Cardiac fibroblast (primary cell): ENCODE measurements at regions not wholly inside any gene's neighbourhood (a gene's known extent, or its start where the extent isn't known, plus 50 kb on each side); places are given as distances from the start of the nearest gene placed in this dataset.

Experiments
- DNase-seq, 2 donors: peaks; one replicate each; pipeline versions ENCODE4 v3.0.0 to v3.0.0-alpha.2; 2010; ENCODE audit warnings: low read depth in 2 of 2
- H3K4me3 ChIP-seq, 2 donors: replicated peaks in 1 of 2; 1 replicate in 1 of 2; 2 replicates in 1 of 2; pipeline ENCODE4 v1.5.1; 2011; ENCODE audit warnings: low read depth in 2 of 2, low read length in 2 of 2, mild to moderate bottlenecking in 2 of 2, moderate library complexity in 1 of 2
- TF ChIP-seq, protein P1 (sequence below): IDR thresholded peaks from one replicate; pipeline ENCODE4 v1.5.1; 2011; ENCODE audit warnings: low read depth, mild to moderate bottlenecking, low read length, inconsistent platforms

DNA sequence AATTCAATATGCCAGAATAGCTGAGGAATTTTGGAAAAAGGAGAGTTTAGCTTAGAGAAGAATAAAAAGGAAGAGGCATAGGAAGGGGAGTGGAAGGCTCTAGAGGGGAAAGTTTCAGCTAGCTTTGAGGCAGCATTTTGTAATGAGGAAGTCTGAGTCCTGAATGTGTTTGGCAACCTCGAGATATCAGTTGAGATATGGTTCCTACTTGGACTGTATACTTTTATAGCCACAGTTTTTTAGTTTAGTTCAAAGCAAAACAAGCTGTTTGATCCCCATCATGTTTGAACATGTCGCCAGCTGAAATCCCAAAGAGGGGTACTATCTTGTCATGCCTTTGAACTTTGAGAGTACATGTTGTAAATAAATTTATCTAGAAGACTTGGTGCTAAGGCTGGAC lies 559.0 kb upstream of the FTMT start:
- DNase-seq = no peak
- TF ChIP-seq, protein P1, sequence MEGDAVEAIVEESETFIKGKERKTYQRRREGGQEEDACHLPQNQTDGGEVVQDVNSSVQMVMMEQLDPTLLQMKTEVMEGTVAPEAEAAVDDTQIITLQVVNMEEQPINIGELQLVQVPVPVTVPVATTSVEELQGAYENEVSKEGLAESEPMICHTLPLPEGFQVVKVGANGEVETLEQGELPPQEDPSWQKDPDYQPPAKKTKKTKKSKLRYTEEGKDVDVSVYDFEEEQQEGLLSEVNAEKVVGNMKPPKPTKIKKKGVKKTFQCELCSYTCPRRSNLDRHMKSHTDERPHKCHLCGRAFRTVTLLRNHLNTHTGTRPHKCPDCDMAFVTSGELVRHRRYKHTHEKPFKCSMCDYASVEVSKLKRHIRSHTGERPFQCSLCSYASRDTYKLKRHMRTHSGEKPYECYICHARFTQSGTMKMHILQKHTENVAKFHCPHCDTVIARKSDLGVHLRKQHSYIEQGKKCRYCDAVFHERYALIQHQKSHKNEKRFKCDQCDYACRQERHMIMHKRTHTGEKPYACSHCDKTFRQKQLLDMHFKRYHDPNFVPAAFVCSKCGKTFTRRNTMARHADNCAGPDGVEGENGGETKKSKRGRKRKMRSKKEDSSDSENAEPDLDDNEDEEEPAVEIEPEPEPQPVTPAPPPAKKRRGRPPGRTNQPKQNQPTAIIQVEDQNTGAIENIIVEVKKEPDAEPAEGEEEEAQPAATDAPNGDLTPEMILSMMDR = no peak
- H3K4me3 ChIP-seq = no peak overlapping the region

DNA sequence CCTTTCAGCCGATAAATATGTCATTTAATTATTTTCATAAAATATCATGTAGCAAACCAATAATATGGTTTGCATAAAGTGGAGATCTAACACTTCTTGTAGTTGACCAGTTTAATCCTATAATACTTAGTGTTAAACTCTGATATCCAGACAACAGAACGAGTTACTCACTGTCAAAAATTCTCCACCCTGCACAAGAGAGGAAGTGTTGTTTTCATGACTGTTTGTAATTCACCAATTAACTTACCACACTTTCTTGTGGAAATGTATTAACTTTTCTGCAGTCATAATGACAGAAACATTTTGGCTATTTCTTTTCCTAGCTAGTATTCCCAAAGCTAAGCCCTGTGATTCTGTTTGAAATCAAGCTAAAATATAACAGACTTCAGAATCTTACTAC lies 555.3 kb upstream of the FTMT start:
- no peak overlapping the region for H3K4me3 ChIP-seq
- TF ChIP-seq, protein P1 = no peak
- DNase-seq = no peak

DNA sequence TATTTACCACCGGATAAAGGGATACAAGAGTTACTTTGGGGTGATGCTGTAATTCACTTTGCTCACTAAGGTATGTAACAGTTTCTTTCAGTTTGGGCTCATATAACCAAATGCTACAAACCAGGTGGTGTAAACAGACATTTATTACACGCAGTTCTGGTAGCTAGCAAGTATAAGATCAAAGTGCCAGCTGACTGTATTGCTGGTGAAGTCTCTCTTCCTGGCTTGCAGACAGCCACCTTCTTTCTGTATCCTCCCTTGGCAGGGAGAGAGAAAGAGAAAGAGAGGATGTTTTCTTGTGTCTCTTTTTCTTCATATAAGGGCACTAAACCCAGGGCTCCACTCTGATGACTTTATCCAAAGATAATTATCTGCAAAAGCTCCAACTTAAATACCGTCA lies 552.5 kb upstream of the FTMT start:
- no peak overlapping the region for H3K4me3 ChIP-seq
- TF ChIP-seq, protein P1 = no peak
- no peak for DNase-seq

DNA sequence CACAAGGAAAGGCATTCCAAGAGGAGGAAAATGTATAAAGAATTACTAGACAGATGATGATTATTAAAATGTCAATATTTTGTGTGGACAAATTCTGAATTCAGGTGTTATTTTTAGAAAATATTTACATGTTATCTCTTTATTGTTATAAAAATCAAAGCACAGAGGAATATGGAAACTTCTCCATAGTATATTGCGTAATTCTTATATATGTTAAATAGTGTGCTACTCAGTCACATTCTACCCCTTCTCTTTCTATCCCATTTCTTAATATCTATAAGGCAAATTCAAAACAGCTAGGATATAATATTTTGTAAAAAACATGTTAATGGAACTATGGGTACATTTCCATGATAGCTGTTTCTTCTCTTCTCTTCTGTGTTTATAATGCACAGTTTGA lies 546.8 kb upstream of the FTMT start:
- DNase-seq = no peak
- H3K4me3 ChIP-seq = no peak overlapping the region
- TF ChIP-seq, protein P1 = no peak

DNA sequence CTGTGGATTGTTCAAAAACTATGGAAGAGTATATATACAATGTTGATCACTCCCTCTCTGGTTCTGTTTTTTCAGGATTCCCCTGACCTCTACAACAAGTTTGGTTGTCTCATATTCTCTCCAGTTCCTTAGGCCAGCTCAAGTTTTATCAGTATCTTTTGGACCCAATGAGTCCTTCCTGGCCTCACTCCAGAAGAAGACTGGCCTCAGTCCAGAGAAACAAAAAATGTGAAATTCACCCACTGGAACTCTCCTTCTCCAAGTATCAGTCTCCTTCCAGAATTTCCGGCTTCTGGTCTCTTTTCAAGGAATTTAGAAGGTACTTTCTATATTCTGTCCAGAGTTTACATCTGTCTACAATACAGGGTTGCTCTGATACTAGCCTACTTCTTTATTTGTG lies 537.8 kb upstream of the FTMT start:
- no peak overlapping the region for H3K4me3 ChIP-seq
- peak in 1 of 2 donors; percentile 51 for DNase-seq
- TF ChIP-seq, protein P1 = no peak

DNA sequence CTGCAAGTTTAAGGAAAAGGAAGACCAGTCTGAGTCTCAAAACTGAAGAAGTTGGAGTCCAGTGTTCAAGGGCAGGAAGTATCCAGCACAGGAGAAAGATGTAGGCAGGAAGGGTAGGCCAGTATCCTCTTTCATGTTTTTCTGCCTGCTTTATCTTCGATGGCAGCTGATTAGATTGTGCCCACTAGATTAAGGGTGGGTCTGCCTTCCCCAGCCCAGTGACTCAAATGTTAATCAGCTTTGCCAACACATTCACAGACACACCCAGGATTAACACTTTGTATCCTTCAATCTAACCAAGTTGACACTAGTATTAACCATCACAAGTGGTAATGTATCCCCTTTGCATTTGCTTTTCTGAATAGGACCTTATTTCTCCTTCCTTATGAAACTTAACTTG lies 535.9 kb upstream of the FTMT start:
- H3K4me3 ChIP-seq = no peak overlapping the region
- TF ChIP-seq, protein P1 = no peak
- DNase-seq = no peak

DNA sequence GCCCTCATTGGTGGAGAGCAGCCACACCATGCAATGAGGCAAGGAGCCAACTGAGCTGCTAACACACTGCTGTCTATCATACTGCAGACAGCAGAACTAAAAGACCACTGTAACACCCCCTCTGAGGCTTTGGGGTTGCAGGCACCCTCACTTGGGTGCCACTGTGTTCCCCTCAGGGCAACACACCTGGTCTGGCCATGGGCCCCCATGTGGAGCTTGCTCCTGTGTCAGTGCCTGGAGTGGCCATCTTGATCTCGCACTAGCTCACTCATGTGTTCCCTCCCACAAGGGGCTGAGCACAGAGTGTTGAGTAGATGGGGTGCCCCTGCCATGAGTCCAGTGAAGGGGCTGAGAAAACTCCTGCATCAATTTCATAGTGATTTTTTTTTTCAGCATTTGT lies 532.4 kb upstream of the FTMT start:
- no peak overlapping the region for H3K4me3 ChIP-seq
- no peak for DNase-seq
- TF ChIP-seq, protein P1 = no peak
